Lower lobe of right lung (tissue), 2 donors: ENCODE measurements at regions not wholly inside any gene's neighbourhood (a gene's known extent, or its start where the extent isn't known, plus 50 kb on each side); places are given as distances from the start of the nearest gene placed in this dataset.
A peak's percentile ranks its signal among the peaks of the same experiment; 100 is the strongest.
"Not testable (repeated sequence)": the region's sequence is repeated elsewhere in the genome, so short reads cannot be mapped to it uniquely, and the experiment has no call there.

ENCODE experiments used
- ATAC-seq, 2 donors: fragments of 200-7000 bp; cut with Tn5 transposase; one replicate each; pipeline ENCODE4 v1.9.1; 2020 to 2022; ENCODE audit warnings: mild to moderate bottlenecking in 2 of 2, moderate library complexity in 2 of 2
- DNase-seq: peaks from one replicate; pipeline ENCODE4 v3.0.0-alpha.2; 2020
- H3K27ac ChIP-seq: fragments of 200-600 bp; one replicate; pipeline ENCODE4 v1.8.0; 2022
- H3K27me3 ChIP-seq: fragments of 200-600 bp; one replicate; pipeline ENCODE4 v1.8.0; 2022; ENCODE audit warnings: low read depth
- H3K36me3 ChIP-seq: fragments of 200-600 bp; one replicate; pipeline ENCODE4 v1.8.0; 2022; ENCODE audit warnings: mild to moderate bottlenecking
- H3K4me1 ChIP-seq: fragments of 200-600 bp; one replicate; pipeline ENCODE4 v1.8.0; 2022
- H3K4me3 ChIP-seq: fragments of 200-600 bp; one replicate; pipeline ENCODE4 v1.8.0; 2022; ENCODE audit warnings: mild to moderate bottlenecking
- H3K9me3 ChIP-seq: fragments of 200-600 bp; one replicate; pipeline ENCODE4 v1.8.0; 2022
- intact Hi-C: fragments of 100-400 bp; cut with DNase I; formaldehyde crosslinking; loops from one replicate; pipeline ENCODE4 v1.11.0; 2022
- TF ChIP-seq, protein P1 (sequence below): fragments of 200-600 bp; IDR thresholded peaks from one replicate; pipeline ENCODE4 v1.8.0; 2022; ENCODE audit warnings: antibody characterized with exemption, mild to moderate bottlenecking
- donor health status: DM: no; HTN: yes; CAD: no; lungs with severe emphysema.

DNA sequence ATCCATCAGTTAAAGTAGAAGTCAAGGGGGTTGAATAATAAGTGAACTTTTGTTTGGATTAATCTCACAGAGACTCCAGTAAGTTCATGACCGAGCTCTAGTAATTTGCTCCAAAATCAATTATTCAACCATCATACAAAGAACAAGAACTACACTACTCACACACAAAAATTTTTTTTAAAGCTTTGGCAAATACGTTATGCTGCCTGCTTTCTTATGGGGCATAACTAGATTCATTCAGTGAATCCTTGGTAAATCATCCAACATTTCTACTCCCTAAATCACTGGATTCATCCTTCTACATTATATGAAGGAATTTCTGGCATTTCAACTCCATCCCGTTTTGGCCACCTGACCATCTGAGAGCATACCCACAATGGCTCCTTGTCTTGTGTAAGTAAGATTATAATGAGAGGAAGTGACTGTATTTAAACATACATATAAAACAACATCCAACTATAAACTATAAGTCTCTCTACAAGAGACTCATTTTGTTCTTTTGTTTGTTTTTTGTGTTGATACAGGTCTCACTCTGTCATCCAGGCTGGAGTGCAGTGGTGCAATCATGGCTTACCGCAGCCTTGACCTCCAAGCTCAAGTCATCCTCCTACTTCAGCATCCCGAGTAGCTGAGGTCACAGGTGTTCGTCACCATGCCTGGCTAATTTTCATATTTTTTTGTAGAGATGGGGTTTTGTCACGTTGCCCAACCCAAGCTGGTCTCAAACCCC lies 144.2 kb upstream of the LRRTM4 start:
- intact Hi-C loops = no loop called here
- ATAC-seq (no peak), DNase-seq (no peak)
- Histone ChIP-seq H3K9me3 (no peaks in the 10 kb centered on the region), H3K4me1 (no peaks in the 10 kb centered on the region), H3K27ac (no peak overlapping the region), H3K36me3 (no peaks in the 10 kb centered on the region), H3K27me3 (no peaks in the 10 kb centered on the region), H3K4me3 (no peak overlapping the region)
- TF ChIP-seq, protein P1, sequence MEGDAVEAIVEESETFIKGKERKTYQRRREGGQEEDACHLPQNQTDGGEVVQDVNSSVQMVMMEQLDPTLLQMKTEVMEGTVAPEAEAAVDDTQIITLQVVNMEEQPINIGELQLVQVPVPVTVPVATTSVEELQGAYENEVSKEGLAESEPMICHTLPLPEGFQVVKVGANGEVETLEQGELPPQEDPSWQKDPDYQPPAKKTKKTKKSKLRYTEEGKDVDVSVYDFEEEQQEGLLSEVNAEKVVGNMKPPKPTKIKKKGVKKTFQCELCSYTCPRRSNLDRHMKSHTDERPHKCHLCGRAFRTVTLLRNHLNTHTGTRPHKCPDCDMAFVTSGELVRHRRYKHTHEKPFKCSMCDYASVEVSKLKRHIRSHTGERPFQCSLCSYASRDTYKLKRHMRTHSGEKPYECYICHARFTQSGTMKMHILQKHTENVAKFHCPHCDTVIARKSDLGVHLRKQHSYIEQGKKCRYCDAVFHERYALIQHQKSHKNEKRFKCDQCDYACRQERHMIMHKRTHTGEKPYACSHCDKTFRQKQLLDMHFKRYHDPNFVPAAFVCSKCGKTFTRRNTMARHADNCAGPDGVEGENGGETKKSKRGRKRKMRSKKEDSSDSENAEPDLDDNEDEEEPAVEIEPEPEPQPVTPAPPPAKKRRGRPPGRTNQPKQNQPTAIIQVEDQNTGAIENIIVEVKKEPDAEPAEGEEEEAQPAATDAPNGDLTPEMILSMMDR = no peak

DNA sequence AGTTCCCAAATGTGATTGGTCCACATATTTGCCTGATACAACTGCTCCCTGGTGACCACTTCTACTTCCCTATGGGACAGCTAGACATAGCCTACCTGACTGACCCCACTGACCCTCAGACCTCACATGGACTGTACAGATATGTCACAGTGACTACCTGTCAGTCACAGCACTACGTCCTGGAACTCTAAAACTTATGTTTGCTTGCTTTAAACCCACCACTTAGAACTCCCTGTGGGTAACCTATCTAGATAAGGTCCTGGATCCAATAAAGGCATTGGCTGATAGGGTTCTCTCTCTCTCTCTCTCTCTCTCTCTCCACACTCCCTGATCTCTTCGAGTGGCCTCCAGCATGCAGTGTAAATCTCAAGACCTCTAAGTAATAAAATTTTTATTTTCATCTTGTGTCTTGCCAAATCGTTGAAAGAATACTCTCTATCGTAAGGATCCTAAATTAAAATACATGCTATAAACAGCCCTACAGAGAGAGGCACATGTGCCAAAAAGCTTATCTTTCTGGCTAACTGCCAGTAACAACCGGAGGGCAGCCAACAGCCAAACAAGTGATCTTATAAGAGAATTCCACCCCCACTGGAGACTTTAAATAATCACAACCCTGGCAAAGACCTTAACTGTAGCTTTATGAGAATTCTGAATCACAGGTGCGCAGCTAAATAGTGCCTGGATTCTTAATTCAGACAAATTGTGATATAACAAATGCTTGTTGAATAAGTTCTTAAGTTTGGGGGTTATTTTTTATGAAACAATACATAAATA lies 162.6 kb upstream of the LRRTM4 start:
- DNase-seq, H3K36me3 ChIP-seq, H3K27ac ChIP-seq, intact Hi-C loops, H3K9me3 ChIP-seq, H3K27me3 ChIP-seq, H3K4me3 ChIP-seq, H3K4me1 ChIP-seq: not testable (repeated sequence)
- ATAC-seq = peak in 1 of 2 donors; percentile 29

DNA sequence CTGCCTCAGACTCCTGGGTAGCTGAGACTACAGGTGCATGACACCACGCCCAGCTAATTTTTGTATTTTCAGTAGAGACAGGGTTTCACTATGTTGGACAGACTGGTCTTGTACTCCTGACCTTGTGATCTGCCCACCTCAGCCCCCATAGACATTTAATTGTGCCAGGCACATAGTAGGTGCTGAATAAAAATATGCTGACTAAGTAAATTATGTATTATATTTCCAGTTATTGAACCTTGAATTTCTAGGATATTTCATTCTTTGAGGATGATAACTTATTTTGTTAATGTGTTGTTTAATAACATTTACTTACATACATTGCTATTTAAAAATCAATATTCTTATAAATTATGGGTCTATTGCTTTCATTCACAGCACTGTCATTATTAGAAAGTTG lies 190.4 kb upstream of the LRRTM4 start:
- DNase-seq (no peak), ATAC-seq (no peak)
- no peaks in the 10 kb centered on the region for H3K27me3 ChIP-seq
- no peaks in the 10 kb centered on the region for H3K9me3 ChIP-seq
- TF ChIP-seq, protein P1 = no peak
- H3K4me1 ChIP-seq = no peaks in the 10 kb centered on the region
- intact Hi-C loops = no loop called here
- no peak overlapping the region for H3K4me3 ChIP-seq
- H3K27ac ChIP-seq = no peak overlapping the region
- H3K36me3 ChIP-seq = no peaks in the 10 kb centered on the region

DNA sequence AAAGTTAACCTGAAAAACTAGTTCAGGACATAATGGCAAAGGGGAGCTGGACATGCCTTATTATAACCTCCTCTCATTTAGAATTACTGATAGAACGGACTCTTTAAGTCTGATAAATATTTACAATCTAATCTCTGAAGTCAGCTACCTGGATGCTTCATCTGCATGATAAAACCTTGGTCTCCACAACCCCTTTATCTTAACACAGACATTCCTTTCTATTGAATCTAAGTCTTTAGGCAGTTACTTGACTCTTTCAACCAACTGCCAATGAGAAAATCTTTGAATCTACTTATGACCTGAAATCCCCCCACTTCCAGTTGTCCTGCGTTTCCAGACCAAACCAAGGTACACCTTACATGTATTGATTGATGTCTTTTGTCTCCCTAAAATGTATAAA lies 191.2 kb upstream of the LRRTM4 start:
- TF ChIP-seq, protein P1 = no peak
- intact Hi-C loops = no loop called here
- H3K27ac ChIP-seq = no peak overlapping the region
- ATAC-seq = no peak
- no peak overlapping the region for H3K4me3 ChIP-seq
- H3K4me1 ChIP-seq = no peaks in the 10 kb centered on the region
- no peaks in the 10 kb centered on the region for H3K27me3 ChIP-seq
- no peak for DNase-seq
- no peaks in the 10 kb centered on the region for H3K36me3 ChIP-seq
- no peaks in the 10 kb centered on the region for H3K9me3 ChIP-seq

DNA sequence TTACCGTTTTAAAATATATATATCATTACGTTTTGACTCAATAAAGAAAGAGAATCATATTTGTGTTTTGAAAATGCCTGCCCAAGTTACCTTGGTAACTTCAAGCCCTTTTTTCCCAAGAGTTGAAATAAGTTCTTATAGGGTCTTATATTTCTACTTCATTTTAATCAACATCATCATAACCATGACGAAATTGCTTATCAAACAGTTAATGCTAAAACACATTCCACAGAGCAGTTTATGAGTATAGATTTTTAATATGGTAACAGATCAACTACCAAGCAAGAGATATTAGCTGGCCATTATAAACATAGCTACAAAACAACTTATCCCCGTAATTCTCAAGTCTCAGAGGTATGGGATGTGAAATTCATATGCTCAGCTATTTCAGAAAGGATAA lies 197.9 kb upstream of the LRRTM4 start:
- H3K36me3 ChIP-seq = no peaks in the 10 kb centered on the region
- intact Hi-C loops = no loop called here
- ATAC-seq = no peak
- H3K4me3 ChIP-seq = no peak overlapping the region
- H3K9me3 ChIP-seq = no peaks in the 10 kb centered on the region
- no peaks in the 10 kb centered on the region for H3K4me1 ChIP-seq
- DNase-seq = no peak
- no peaks in the 10 kb centered on the region for H3K27me3 ChIP-seq
- no peak overlapping the region for H3K27ac ChIP-seq
- TF ChIP-seq, protein P1 = no peak

DNA sequence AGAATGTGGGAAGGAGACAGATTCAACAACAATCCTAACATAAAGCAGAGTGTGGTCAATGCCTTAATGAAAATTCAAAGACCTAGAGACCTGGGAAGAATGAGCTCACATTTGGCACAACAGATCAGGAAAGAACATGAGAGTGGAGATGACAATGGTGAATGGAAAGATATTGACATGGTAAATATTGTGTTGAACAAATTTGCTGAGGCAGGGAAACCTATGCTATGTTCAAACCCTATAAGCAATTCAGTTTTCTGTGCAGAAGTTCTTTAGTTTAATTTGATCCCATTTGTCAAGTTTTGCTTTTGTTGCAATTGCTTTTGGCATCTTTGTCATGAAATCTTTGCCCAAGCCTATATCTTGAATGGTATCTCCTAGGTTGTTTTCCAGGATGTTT lies 199.4 kb upstream of the LRRTM4 start:
- DNase-seq = no peak
- H3K27ac ChIP-seq = no peak overlapping the region
- H3K4me3 ChIP-seq = no peak overlapping the region
- H3K27me3 ChIP-seq = no peaks in the 10 kb centered on the region
- H3K4me1 ChIP-seq = no peaks in the 10 kb centered on the region
- H3K36me3 ChIP-seq = no peaks in the 10 kb centered on the region
- no peak for ATAC-seq
- TF ChIP-seq, protein P1 = no peak
- intact Hi-C loops = no loop called here
- H3K9me3 ChIP-seq = no peaks in the 10 kb centered on the region
